H9 (cell line): ENCODE measurements at regions not wholly inside any gene's neighbourhood (a gene's known extent, or its start where the extent isn't known, plus 50 kb on each side); places are given as distances from the start of the nearest gene placed in this dataset.

Experiments used
- DNase-seq: peaks from one replicate; pipeline ENCODE4 v3.0.0-alpha.2; 2017
- H2AFZ ChIP-seq: one replicate; pipeline ENCODE4 v1.6.1; 2013; ENCODE audit warnings: mild to moderate bottlenecking, low read length, control low read depth, moderate library complexity
- H2AK5ac ChIP-seq: 2 replicates; pipeline ENCODE4 v1.6.1; 2013; ENCODE audit warnings: low read length, control low read depth, mixed read lengths; ENCODE audit not compliant: insufficient read length
- H2BK120ac ChIP-seq: one replicate; pipeline ENCODE4 v1.6.1; 2013; ENCODE audit warnings: low read depth, mild to moderate bottlenecking, low read length, control low read depth, inconsistent platforms; ENCODE audit not compliant: poor library complexity, severe bottlenecking
- H2BK12ac ChIP-seq: 2 replicates; pipeline ENCODE4 v1.6.1; 2013; ENCODE audit warnings: low read length, control low read depth, mixed read lengths, low read depth; ENCODE audit not compliant: insufficient read length
- H2BK15ac ChIP-seq: 2 replicates; pipeline ENCODE4 v1.6.1; 2013; ENCODE audit warnings: low read depth, low read length, control low read depth
- H2BK20ac ChIP-seq: one replicate; pipeline ENCODE4 v1.6.1; 2013; ENCODE audit warnings: low read depth, mild to moderate bottlenecking, low read length, control low read depth, inconsistent platforms; ENCODE audit not compliant: poor library complexity, severe bottlenecking
- H2BK5ac ChIP-seq: 2 replicates; pipeline ENCODE4 v1.6.1; 2013; ENCODE audit warnings: low read length, control low read depth, mixed read lengths; ENCODE audit not compliant: insufficient read length
- H3K14ac ChIP-seq: 2 replicates; pipeline ENCODE4 v1.6.1; 2013; ENCODE audit warnings: low read length, control low read depth; ENCODE audit not compliant: insufficient read depth
- H3K18ac ChIP-seq: 2 replicates; pipeline ENCODE4 v1.6.1; 2013; ENCODE audit warnings: low read depth, mild to moderate bottlenecking, mixed read lengths, low read length, control low read depth; ENCODE audit not compliant: insufficient read length
- H3K23ac ChIP-seq: 2 replicates; pipeline ENCODE4 v1.6.1; 2013; ENCODE audit warnings: low read length, control low read depth, mixed read lengths, low read depth; ENCODE audit not compliant: insufficient read length
- H3K23me2 ChIP-seq: 2 replicates; pipeline ENCODE4 v1.6.1; 2013; ENCODE audit warnings: low read depth, mild to moderate bottlenecking, mixed read lengths, low read length, control low read depth; ENCODE audit not compliant: insufficient read length, poor library complexity, severe bottlenecking
- H3K27ac ChIP-seq: 2 replicates; pipeline ENCODE4 v1.5.1; 2013; ENCODE audit warnings: low read length, control low read depth, mixed read lengths, low read depth; ENCODE audit not compliant: insufficient read length
- H3K27me3 ChIP-seq: 2 replicates; pipeline ENCODE4 v1.6.1; 2013; ENCODE audit warnings: low read length, control low read depth, inconsistent platforms; ENCODE audit not compliant: insufficient read depth
- H3K4ac ChIP-seq: 2 replicates; pipeline ENCODE4 v1.6.1; 2013; ENCODE audit warnings: low read depth, mild to moderate bottlenecking, control low read depth, inconsistent platforms, low read length, moderate library complexity
- H3K4me1 ChIP-seq: 2 replicates; pipeline ENCODE4 v1.6.1; 2013; ENCODE audit warnings: low read length, control low read depth, inconsistent platforms; ENCODE audit not compliant: insufficient read depth
- H3K4me2 ChIP-seq: 2 replicates; pipeline ENCODE4 v1.6.1; 2013; ENCODE audit warnings: low read length, control low read depth, mixed read lengths; ENCODE audit not compliant: insufficient read length, insufficient read depth
- H3K56ac ChIP-seq: 2 replicates; pipeline ENCODE4 v1.6.1; 2013; ENCODE audit warnings: low read depth, mild to moderate bottlenecking, mixed read lengths, low read length, control low read depth; ENCODE audit not compliant: insufficient read length
- H3K79me1 ChIP-seq: 2 replicates; pipeline ENCODE4 v1.6.1; 2013; ENCODE audit warnings: low read depth, mild to moderate bottlenecking, moderate library complexity, low read length, control low read depth, inconsistent platforms; ENCODE audit not compliant: insufficient read depth, poor library complexity, severe bottlenecking
- H3K79me2 ChIP-seq: 2 replicates; pipeline ENCODE4 v1.6.1; 2013; ENCODE audit warnings: low read length, control low read depth, inconsistent platforms; ENCODE audit not compliant: insufficient read depth
- H3K9ac ChIP-seq: 2 replicates; pipeline ENCODE4 v1.6.1; 2013; ENCODE audit warnings: low read length, control low read depth, mixed read lengths; ENCODE audit not compliant: insufficient read length; ENCODE audit errors: extremely low read depth
- H3K9me3 ChIP-seq: one replicate; pipeline ENCODE4 v1.6.1; 2013; ENCODE audit warnings: low read depth, low read length, inconsistent platforms; ENCODE audit not compliant: control insufficient read depth
- H3T11ph ChIP-seq: one replicate; pipeline ENCODE4 v1.6.1; 2013; ENCODE audit warnings: mild to moderate bottlenecking, low read length, control low read depth, inconsistent platforms
- H4K20me1 ChIP-seq: one replicate; pipeline ENCODE4 v1.6.1; 2013; ENCODE audit not compliant: control insufficient read depth, insufficient read length, insufficient read depth
- H4K5ac ChIP-seq: 2 replicates; pipeline ENCODE4 v1.6.1; 2013; ENCODE audit warnings: low read depth, mild to moderate bottlenecking, mixed read lengths, low read length, control low read depth; ENCODE audit not compliant: insufficient read length
- H4K8ac ChIP-seq: replicated peaks from 2 replicates; pipeline ENCODE4 v1.6.1; 2013; ENCODE audit warnings: low read length, control low read depth, mixed read lengths, low read depth; ENCODE audit not compliant: insufficient read length
- H4K91ac ChIP-seq: 2 replicates; pipeline ENCODE4 v1.6.1; 2013; ENCODE audit warnings: low read depth, mild to moderate bottlenecking, moderate library complexity, mixed read lengths, low read length, control low read depth; ENCODE audit not compliant: insufficient read length
- H3K27ac Mint-ChIP-seq, 3 experiments: 2 replicates in 2 of 3; 3 replicates in 1 of 3; pipeline ENCODE4 v1.8.0; 2020 to 2021; ENCODE audit warnings: mixed read lengths in 3 of 3, mild to moderate bottlenecking in 1 of 3, moderate library complexity in 1 of 3
- H3K27me3 Mint-ChIP-seq: 2 replicates; pipeline ENCODE4 v1.8.0; 2021; ENCODE audit warnings: low read depth, mild to moderate bottlenecking, moderate library complexity, mixed read lengths
- H3K36me3 Mint-ChIP-seq, 3 experiments: 2 replicates in 2 of 3; 3 replicates in 1 of 3; pipeline ENCODE4 v1.8.0; 2020 to 2021; ENCODE audit warnings: low read depth in 3 of 3, mixed read lengths in 3 of 3; ENCODE audit not compliant: insufficient read depth in 1 of 3
- H3K4me1 Mint-ChIP-seq, 2 experiments: 2 replicates each; pipeline ENCODE4 v1.8.0; 2020; ENCODE audit warnings: mixed read lengths in 2 of 2
- H3K4me3 Mint-ChIP-seq, 2 experiments: 2 replicates in 1 of 2; 3 replicates in 1 of 2; pipeline ENCODE4 v1.8.0; 2020 to 2021; ENCODE audit warnings: mild to moderate bottlenecking in 2 of 2, mixed read lengths in 2 of 2, moderate library complexity in 1 of 2
- H3K9me3 Mint-ChIP-seq, 2 experiments: 2 replicates in 1 of 2; 3 replicates in 1 of 2; pipeline ENCODE4 v1.8.0; 2020; ENCODE audit warnings: mild to moderate bottlenecking in 2 of 2, mixed read lengths in 2 of 2, moderate library complexity in 1 of 2
- WGBS: extraction: QIAGEN DNeasy Blood & Tissue Kit; methylation state at CpG from one replicate; pipeline ENCODE4 v1.1.7; 2013; ENCODE audit warnings: missing lambda C conversion rate, low lambda C conversion rate, mixed read lengths; ENCODE audit not compliant: insufficient read length; ENCODE audit errors: extremely low coverage; 5-methylcytosine and 5-hydroxymethylcytosine counted together
- TF ChIP-seq, protein P1 (sequence below): fragments of 200-600 bp; sonication (generic); conservative IDR thresholded peaks from 3 replicates; pipeline ENCODE4 v1.8.0; 2021; ENCODE audit warnings: antibody characterized with exemption, mild to moderate bottlenecking

GRCh38 chr15:96551722-96552121 is 221.2 kb downstream of the NR2F2 start:
- H3K9ac ChIP-seq, result no peak overlapping the region
- H3K4me2 ChIP-seq, result no peak overlapping the region
- no CpG with 5 or more reads among the region's 3 CpGs for WGBS
- H3K27ac Mint-ChIP-seq, result no peak overlapping the region
- no peak overlapping the region for H2BK120ac ChIP-seq
- H3K9me3 Mint-ChIP-seq, result no peaks in the 10 kb centered on the region
- H3T11ph ChIP-seq, result no peak overlapping the region
- H2BK12ac ChIP-seq, result no peak overlapping the region
- H3K14ac ChIP-seq, result no peak overlapping the region
- peaks cover 9% of the 10 kb centered on the region for H3K27me3 Mint-ChIP-seq
- no peak overlapping the region for H3K23ac ChIP-seq
- no peaks in the 10 kb centered on the region; a peak in 1 of 4 replicates for H3K4me1 Mint-ChIP-seq
- no peak for DNase-seq
- no peaks in the 10 kb centered on the region for H3K4me1 ChIP-seq
- no peak overlapping the region for H3K18ac ChIP-seq
- no peak overlapping the region for H3K27ac ChIP-seq
- TF ChIP-seq, protein P1, sequence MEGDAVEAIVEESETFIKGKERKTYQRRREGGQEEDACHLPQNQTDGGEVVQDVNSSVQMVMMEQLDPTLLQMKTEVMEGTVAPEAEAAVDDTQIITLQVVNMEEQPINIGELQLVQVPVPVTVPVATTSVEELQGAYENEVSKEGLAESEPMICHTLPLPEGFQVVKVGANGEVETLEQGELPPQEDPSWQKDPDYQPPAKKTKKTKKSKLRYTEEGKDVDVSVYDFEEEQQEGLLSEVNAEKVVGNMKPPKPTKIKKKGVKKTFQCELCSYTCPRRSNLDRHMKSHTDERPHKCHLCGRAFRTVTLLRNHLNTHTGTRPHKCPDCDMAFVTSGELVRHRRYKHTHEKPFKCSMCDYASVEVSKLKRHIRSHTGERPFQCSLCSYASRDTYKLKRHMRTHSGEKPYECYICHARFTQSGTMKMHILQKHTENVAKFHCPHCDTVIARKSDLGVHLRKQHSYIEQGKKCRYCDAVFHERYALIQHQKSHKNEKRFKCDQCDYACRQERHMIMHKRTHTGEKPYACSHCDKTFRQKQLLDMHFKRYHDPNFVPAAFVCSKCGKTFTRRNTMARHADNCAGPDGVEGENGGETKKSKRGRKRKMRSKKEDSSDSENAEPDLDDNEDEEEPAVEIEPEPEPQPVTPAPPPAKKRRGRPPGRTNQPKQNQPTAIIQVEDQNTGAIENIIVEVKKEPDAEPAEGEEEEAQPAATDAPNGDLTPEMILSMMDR, result no peak
- H3K79me1 ChIP-seq, result no peaks in the 10 kb centered on the region
- H2BK15ac ChIP-seq, result no peak overlapping the region
- H2AK5ac ChIP-seq, result no peak overlapping the region
- H3K9me3 ChIP-seq, result no peaks in the 10 kb centered on the region
- H3K4ac ChIP-seq, result no peak overlapping the region
- H2AFZ ChIP-seq, result no peak overlapping the region
- no peak overlapping the region for H3K56ac ChIP-seq
- no peak overlapping the region for H2BK20ac ChIP-seq
- H4K5ac ChIP-seq, result no peak overlapping the region
- no peak overlapping the region for H4K91ac ChIP-seq
- no peak overlapping the region for H3K4me3 Mint-ChIP-seq
- H3K36me3 Mint-ChIP-seq, result no peaks in the 10 kb centered on the region
- H2BK5ac ChIP-seq, result no peak overlapping the region
- H3K27me3 ChIP-seq, result no peaks in the 10 kb centered on the region
- H3K79me2 ChIP-seq, result no peaks in the 10 kb centered on the region
- no peaks in the 10 kb centered on the region for H4K20me1 ChIP-seq
- no peak overlapping the region for H4K8ac ChIP-seq
- H3K23me2 ChIP-seq, result no peaks in the 10 kb centered on the region
